CD4-positive, alpha-beta T cell treated with Interleukin-21 for 1 hour (primary cell): ENCODE measurements at regions not wholly inside any gene's neighbourhood (a gene's known extent, or its start where the extent isn't known, plus 50 kb on each side); places are given as distances from the start of the nearest gene placed in this dataset.
"Not testable (repeated sequence)": the region's sequence is repeated elsewhere in the genome, so short reads cannot be mapped to it uniquely, and the experiment has no call there.

ENCODE experiments used
- DNase-seq: peaks from one replicate; pipeline ENCODE4 v3.0.0-alpha.2; 2020

DNA sequence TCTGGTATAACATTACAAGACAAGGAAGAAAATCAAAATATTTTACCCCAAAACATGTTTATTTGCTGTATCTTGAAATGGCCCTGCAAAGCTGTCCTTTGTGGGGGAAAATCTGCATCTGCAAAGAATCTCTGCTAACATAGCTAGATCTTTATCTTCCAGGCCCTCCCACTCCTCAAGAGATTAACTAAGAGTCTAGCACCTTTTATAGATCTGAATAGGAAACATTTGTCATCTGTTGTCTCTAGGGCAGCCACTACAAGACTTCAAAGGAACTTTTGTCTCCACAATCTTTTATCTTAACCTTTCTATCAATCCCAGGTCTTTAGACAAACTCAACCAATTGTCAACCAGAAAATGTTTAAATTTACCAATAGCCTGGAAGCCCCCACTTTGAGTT lies 427.6 kb upstream of the ID2 start:
- DNase-seq: not testable (repeated sequence)

DNA sequence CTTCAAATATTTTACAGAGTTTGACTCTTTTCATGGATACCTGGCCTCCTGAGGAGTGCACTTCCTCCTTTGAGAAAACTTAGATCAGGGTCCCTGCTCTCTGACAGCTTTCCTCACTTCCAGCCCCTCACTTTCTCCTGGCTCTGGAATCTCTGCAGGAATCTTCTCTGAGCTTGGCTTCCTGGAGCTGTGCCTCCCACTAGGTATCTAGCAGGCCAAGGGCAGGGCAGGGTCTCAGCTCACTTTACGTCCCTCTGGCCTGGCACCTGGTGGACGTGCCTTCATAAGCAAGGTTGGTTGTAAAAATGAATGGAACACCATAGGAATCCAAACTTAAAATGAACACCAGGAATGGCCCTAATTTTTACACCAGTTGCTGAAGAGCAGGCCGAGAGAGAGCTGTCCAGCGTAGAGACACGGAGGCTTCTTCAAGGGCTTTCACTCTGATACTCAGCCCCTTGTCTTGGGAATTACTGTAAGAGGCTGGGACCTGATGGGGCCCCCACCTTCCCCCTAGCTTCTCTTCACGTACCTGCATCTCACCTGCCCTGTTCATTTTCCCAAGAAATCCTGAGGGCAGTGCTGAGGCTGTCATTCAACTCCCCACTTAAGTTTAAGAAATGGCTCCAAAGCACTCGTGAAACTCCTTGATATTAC lies 426.9 kb upstream of the ID2 start:
- no peak for DNase-seq

- no peak for DNase-seq
Measured at GRCh38 chr2:8255448-8255800, 426.4 kb upstream of the ID2 start.

DNA sequence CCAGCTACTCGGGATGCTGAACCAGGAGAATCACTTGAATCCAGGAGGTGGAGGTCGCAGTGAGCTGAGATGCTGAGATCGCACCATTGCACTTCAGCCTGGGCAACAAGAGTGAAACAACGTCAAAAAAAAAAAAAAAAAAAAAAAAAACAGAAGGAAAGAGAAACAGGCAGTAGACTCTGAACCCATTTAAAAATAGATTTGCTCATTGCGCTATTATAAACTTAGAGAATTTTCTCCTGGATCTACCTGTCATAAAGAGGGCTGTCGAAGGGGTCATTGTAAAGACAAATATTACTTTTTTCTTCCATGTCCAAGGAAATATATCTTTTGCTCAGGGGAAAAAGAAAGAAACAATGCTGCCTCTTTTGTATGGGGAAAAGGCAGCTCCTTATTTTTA lies 425.0 kb upstream of the ID2 start:
- DNase-seq: no peak

DNA sequence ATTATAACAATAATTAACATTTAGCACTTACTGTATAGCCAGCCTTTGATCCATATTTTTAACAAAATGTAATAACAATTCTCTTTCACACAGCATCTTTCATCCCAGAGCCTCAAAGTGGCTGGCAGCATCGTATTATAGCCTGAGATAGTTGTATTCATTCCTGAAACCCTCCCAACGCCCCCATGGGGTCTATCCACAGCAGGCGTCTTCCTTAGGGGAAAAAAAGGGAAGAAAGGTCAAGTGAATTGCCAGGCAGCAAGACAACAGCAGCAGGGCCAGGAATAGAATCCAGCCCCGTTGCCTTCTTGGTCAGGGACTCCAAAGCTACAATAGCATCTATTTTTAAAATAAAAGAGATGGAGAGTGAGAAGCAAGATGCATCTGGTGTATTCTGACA lies 424.4 kb upstream of the ID2 start:
- DNase-seq: no peak

- no peak for DNase-seq
Measured at GRCh38 chr2:8258406-8258805, 423.4 kb upstream of the ID2 start.

GRCh38 chr2:8259106-8259840 lies 422.6 kb upstream of the ID2 start:
- no peak for DNase-seq

DNA sequence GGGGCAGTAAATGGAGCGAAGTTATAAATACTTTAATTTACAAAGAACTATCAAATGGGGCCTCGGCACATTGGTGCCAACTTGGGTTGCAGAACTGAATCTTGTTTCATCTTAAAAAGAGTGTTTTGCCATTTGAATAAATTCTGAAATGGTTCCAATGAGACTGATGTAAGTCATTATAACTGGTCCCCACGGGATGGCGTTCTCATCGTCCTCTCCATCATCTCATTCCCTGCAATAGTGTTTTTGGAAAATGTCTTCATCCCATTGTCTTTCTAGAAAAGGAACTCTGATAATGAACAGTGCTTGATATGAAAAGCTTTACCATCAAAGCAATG lies 422.0 kb upstream of the ID2 start:
- no peak for DNase-seq

GRCh38 chr2:8260213-8260612 lies 421.6 kb upstream of the ID2 start:
- no peak for DNase-seq

DNA sequence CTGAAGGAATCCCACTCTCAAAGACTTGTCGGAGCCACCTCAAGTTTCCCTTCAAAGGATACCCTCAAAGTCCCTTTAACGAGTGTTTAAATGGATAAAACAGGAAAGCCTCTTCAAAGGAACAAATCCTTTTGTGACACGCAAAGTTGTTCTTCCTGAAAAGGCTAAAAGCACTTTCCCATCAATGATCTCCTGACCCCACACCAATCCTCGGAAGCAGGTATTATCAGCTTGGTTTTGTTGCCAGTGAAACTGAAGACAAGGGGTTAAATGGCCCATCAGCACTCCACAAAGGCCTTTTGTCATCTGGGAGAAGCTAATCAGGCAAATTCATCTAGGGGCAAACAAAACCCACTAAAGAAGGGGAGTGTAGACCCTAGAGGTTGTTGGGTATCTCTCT lies 418.0 kb upstream of the ID2 start:
- DNase-seq: no peak

DNA sequence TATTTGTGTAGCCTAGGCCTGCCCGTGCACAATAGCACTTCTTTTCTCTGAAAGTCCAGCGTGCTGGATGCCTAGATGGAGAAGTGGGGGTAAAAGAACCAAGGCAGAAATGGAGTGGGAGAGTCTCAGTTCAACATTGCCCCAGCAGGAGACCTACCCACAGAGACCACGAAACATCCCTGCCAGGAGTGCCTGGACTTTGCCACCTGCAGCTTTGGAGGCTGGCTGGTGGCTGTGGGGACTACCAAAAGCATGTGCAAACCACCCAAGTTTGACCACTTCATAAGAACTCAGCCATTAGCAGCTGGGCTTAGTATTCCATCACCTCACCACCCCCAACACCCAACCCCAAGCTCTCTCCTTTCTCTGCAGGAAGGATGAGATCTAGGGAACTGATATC lies 416.9 kb upstream of the ID2 start:
- DNase-seq: no peak

DNA sequence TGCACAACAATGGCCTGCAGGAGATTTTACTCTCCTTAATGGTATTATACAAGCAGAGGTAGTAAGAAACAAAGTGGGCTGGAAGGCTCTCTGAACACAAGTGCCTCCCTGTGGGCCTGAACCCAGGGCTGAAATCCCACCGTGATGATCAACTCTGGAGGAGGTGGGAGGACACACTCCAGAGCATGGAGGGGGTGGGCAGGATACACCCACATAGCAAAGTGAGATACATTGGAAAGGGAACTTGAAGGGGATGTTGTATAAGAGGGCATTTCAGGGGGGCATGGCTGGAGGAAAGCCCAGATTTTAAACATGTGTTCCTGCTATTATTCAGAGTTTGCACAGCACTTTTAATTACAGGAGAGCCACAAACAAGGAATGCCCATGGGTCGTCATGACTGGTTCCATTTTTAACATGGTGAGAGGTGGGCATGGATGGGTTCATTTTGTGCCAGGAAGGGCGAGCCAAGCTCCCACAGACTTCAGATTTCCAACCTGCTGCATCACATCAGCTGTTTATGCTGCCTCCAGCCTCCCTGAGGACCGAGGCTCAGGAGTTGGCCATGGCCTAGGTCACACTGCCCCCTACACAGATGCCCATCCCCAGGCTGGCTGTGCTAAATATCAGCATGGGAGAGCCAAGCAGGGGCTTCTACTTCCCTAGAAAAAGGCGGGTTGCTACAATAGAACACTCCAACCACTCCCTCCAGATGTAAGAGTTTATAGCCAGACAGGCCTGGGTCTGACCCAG lies 416.2 kb upstream of the ID2 start:
- DNase-seq: no peak

DNA sequence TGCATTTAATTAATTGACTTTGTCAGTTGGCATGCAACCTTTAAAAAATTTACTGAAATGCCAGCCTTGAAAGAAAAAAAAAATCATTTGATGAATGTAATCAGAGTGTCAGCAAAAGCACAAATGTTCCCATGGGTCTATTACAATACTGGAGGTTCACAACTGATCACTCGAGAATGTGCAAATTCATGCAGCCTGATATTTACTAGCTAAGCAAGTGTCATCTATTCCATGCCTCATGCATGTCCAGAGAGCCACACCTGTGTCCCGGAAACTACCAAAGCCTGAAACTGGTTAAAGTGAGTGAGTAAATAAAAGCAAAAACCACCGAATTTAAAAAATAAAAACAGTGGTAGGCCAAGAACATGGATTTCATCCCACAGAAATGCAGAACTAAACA lies 415.3 kb upstream of the ID2 start:
- DNase-seq: no peak

GRCh38 chr2:8267048-8267447 lies 414.8 kb upstream of the ID2 start:
- DNase-seq: no peak

DNA sequence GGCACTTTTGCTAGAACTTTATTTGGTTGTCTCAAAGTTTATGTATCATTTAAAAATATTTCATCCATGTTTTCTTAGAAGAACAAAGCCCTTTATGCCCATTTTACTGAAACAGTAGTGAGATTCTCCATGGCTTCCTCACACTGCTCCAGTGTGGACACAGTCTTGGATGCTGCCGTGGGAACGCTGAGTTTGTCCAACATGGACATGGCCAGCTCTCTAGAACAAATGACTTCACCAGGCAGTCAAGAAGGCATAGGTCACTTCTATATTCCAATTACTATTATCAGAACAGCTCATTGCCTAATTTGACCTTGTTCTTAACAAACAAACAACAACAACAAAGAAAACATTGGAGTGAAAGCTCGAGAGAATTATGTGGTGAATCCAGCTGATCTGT lies 414.1 kb upstream of the ID2 start:
- DNase-seq: no peak

DNA sequence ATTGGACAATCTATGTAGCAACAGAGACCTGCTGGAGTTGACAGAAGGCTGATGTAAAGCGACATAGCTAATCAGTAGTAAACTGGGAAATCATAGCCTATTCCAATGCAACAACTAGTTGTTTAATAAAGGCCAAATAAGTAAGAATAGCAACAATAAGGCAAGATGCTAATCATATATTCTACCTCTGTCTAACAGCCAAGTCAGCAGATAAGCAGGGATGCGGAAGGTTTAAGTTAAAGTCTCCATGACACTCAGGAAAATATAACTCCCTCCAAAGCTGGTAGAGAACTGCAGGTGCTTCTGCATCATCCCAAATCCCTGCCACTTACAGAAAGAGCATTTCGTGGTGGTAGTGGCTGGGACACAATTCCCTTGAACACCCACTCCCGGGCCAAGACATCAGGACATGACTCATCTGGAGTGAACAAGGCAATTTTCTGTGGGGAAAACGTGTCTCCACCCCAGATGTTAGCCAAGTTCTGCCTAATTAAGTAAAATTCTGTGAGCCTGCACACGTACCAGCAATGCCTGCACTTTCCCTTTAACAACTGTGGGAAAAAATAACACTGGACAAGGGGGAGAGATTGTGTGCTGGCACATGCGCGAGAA lies 413.6 kb upstream of the ID2 start:
- DNase-seq: no peak

DNA sequence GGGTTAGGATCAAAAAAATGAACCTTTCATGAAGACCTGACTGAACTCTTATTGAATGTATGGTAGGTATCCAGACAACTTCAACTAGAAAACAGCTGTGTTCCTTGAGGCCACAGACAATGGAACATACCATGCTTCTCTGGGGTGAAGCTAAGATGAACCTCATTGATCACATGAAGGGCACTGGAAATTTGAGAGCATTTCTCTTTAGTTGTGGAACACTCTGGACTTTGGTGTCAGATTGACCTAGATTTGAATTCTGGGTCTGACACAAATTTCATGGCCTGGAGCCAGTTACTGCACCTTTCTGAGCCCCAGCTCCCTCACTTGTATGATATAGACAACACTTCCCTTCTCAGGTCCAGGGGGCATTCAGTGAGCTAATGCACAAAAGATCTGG lies 411.2 kb upstream of the ID2 start:
- DNase-seq: no peak

DNA sequence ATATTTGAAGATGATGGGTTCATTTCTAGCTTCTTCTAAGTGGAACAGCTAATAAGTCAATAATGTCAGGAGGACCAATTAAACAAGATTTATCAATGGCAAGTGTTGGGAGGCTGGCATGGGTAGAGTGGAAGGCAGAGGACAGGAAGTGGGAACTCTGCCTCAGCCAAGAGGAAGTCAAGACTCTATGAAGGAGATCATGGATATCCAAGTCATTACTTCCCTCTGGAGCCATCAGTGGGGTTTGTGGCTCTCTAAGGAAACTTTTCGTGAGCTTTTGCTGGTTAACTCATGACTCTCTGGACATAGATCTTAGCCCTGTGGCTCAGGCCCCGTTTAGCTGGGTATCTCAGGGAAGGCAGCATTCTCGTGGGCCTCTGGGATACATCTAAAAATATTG lies 410.4 kb upstream of the ID2 start:
- no peak for DNase-seq

DNA sequence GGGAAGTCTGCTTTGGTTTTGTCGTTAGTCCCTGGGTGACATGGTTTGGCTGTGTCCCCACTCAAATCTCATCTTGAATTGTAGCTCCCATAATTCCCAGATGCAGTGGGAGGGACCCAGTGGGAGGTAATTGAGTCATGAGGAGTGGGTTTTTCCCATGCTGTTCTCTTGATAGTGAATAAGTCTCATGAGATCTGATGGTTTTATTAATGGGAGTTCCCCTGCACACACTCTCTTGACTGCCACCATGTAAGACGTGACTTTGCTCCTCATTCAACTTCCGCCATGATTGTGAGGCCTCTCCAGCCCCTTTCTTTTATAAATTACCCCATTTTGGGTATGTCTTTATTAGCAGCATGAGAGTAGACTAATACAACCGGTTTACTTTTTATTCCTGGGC lies 405.8 kb upstream of the ID2 start:
- no peak for DNase-seq

DNA sequence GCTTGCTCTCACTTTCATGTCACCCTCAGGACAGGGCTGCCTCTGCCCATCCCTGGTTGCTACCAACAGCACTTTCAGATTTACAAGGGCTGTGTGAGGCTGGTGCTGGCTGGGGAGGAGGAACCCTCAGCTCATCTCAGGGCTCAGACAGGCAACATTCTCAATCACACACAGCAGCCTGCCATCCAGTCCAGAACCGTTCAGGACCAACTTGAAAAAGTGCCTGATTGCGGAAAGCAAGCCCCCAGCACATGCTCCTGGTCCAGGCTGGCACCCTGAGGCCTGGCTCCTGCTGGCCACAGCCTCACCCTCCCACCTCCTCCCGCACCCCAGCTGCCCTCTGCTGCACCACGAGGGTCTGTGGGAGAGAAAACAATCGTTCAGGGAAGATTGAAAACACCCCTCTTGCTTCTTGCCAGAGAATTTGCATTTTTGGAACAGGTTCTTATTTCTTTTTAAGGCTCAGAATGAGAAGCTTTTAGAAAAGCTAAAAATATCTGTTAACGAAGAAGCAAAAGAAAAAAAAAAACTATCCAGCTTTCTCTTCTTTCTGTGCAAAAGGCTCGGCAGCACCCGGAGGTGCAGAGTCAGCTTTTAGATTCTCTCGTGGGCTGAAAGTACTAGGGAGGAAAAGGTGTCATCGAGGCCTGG lies 403.8 kb upstream of the ID2 start:
- DNase-seq: no peak

DNA sequence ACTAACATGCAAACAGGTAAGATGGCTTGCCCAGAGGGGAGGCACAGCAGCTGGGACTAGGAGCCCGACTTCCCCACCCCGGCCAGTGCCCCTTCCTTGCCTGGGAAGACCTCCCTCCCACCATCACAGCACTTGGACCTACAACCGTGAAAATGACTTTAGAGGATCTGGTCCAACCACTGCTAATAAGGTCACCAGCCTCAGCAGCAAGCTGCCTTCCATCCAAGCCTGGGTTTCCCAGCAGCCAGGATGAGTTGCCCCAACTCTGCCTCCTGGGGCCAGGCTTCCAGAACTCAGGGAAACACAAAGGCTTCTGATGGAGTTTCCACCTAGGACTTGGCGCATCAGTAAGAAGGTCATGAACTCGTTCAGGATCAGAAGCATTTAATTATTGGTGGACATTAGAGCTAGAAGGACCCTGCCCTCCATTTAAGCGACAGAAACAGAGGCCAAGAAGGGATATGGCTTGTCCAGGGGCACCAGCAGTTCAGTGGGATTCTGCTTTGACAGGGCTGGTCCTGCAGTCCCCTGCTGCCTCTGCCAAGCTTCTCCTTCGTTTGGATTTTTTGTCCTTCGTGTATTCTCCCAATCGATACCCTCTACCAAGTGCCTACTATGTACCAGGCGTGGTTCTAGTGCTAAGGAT lies 403.0 kb upstream of the ID2 start:
- no peak for DNase-seq

DNA sequence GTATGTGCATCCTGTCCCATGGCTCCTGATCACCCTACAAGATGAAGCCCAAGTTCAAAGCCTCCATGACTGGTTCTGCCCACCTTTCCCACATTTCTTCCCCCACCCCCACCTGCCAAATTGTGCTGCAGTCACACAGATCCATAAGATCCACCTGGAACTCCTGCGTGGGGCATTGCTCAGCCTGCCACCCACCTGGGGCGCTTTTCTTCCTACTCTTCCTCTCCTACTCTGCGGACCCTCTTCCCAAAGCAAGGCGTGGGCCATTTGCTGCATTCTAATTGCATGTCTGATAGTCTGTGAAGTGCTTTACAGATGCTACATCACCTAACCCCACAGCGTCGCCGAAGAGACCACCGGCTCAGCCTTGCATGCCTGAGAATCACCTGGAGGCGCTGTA lies 402.4 kb upstream of the ID2 start:
- no peak for DNase-seq

DNA sequence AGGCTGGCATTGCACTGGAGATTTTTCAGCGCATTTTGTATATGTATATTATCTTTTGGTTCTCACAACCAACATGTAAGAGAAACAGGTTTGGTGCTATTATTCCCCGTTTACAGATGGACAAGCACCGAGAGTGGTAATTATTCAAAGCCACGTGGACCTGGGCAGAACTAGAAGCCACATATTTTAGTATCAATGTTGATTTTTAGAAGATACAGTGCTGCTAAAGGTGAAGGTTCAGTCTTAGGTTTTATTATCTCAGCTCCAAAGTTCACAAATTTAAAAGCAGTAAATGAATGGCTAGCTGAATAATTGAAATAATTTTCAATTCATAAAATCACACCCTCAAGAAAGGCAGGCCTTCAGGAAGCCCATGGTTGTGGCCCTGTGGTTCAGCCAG lies 400.6 kb upstream of the ID2 start:
- DNase-seq: no peak
